ENCODE measurements at regions not wholly inside any gene's neighbourhood (a gene's known extent, or its start where the extent isn't known, plus 50 kb on each side); places are given as distances from the start of the nearest gene placed in this dataset.

DNA sequence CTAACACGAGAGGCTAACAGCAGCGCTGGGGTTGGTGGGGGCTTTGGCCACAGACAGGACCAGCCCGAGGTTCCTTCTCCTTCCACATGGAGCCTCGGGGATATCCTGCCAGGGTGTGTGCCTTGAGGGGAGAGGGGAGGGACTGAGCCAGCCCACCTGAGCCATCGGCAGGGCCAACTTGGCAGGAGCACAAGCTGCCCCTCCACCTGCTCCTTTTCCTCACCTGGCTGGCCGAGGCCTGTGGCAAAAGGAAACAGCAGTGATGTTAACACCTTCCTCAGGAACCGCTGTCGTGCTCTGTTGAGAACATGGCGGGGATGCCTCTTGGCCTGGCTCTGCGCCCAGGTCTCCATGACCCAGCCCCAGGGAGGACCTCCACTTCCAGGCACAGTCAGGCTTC lies 255.1 kb upstream of the PPP2R2D start:
- Histone ChIP-seq H3K9me3 (replicated peaks; ENCODE audit: insufficient read depth, low read length) (no peaks in the 10 kb centered on the region), H3F3A (ENCODE audit: insufficient read depth, low read length) (no peaks in the 10 kb centered on the region), H2AFZ (ENCODE audit: low read length) (no peak overlapping the region), H3K79me2 (ENCODE audit: low read length) (no peaks in the 10 kb centered on the region), H3K4me3 (ENCODE audit: low read length) (no peak overlapping the region), H3K27me3 (replicated peaks; ENCODE audit: insufficient read depth, low read length) (peaks cover 13% of the 10 kb centered on the region), H3K9ac (ENCODE audit: low read length) (no peak overlapping the region), H3K9me2 (replicated peaks; ENCODE audit: insufficient read depth, low read length) (no peaks in the 10 kb centered on the region), H4K20me1 (ENCODE audit: insufficient read depth, low read length) (no peaks in the 10 kb centered on the region), H3K4me1 (ENCODE audit: low read length) (no peaks in the 10 kb centered on the region), H3K4me2 (ENCODE audit: low read depth, low read length) (no peak overlapping the region), H3K27ac (ENCODE audit: low read length) (no peak overlapping the region), H3K36me3 (replicated peaks; ENCODE audit: insufficient read depth, low read length) (no peaks in the 10 kb centered on the region)
- TF ChIP-seq CTCF (IDR thresholded peaks at IDR 0.05; ENCODE audit: low read length) (no peak), EZH2phosphoT487 (IDR thresholded peaks at IDR 0.05; ENCODE audit: low read length) (no peak), EZH2 (optimal IDR thresholded peaks at IDR 0.05; ENCODE audit: low read depth, low read length) (no peak)
- no peak for DNase-seq

GRCh38 chr10:131646551-131647525 lies 254.0 kb upstream of the PPP2R2D start:
- H3K4me2 ChIP-seq (ENCODE audit: low read depth, low read length) = no peak overlapping the region
- H3K79me2 ChIP-seq (ENCODE audit: low read length) = no peaks in the 10 kb centered on the region
- H3K4me1 ChIP-seq (ENCODE audit: low read length) = no peaks in the 10 kb centered on the region
- no peaks in the 10 kb centered on the region for H3K36me3 ChIP-seq (replicated peaks; ENCODE audit: insufficient read depth, low read length)
- no peak overlapping the region for H3K9ac ChIP-seq (ENCODE audit: low read length)
- H3K9me2 ChIP-seq (replicated peaks; ENCODE audit: insufficient read depth, low read length) = no peaks in the 10 kb centered on the region
- H3F3A ChIP-seq (ENCODE audit: insufficient read depth, low read length) = no peaks in the 10 kb centered on the region
- TF ChIP-seq EZH2 (optimal IDR thresholded peaks at IDR 0.05; ENCODE audit: low read depth, low read length) = no peak
- TF ChIP-seq EZH2phosphoT487 (IDR thresholded peaks at IDR 0.05; ENCODE audit: low read length) = no peak
- TF ChIP-seq CTCF (IDR thresholded peaks at IDR 0.05; ENCODE audit: low read length) = no peak
- H3K27me3 ChIP-seq (replicated peaks; ENCODE audit: insufficient read depth, low read length) = peaks cover 13% of the 10 kb centered on the region
- DNase-seq = no peak
- H3K27ac ChIP-seq (ENCODE audit: low read length) = no peak overlapping the region
- no peaks in the 10 kb centered on the region for H3K9me3 ChIP-seq (replicated peaks; ENCODE audit: insufficient read depth, low read length)
- no peaks in the 10 kb centered on the region for H4K20me1 ChIP-seq (ENCODE audit: insufficient read depth, low read length)
- no peak overlapping the region for H3K4me3 ChIP-seq (ENCODE audit: low read length)
- no peak overlapping the region for H2AFZ ChIP-seq (ENCODE audit: low read length)

DNA sequence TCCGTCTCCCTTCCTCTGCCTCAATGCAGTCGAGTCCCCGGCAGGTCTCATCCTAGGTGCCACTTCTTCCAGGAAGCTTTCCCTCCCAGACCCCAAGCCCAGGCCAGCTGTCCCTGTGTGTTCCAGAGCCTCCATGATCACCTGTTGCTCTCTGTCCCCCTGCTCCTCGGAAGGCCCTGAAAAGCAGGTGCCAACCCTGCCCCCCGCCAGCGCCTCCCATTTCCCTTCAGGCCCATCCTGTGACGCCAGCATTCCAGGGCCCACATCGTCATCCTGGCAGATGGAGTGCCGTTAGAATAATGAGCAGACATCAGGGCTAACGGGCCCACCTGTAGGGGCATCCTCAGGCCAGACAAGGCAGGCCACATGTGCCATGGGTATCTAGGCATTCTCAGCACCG lies 253.0 kb upstream of the PPP2R2D start:
- Histone ChIP-seq H2AFZ (ENCODE audit: low read length) (no peak overlapping the region), H3K9me2 (replicated peaks; ENCODE audit: insufficient read depth, low read length) (no peaks in the 10 kb centered on the region), H4K20me1 (ENCODE audit: insufficient read depth, low read length) (no peaks in the 10 kb centered on the region), H3K27me3 (replicated peaks; ENCODE audit: insufficient read depth, low read length) (peaks cover 13% of the 10 kb centered on the region), H3K27ac (ENCODE audit: low read length) (no peak overlapping the region), H3K4me2 (ENCODE audit: low read depth, low read length) (no peak overlapping the region), H3K4me1 (ENCODE audit: low read length) (no peaks in the 10 kb centered on the region), H3K36me3 (replicated peaks; ENCODE audit: insufficient read depth, low read length) (no peaks in the 10 kb centered on the region), H3K9me3 (replicated peaks; ENCODE audit: insufficient read depth, low read length) (no peaks in the 10 kb centered on the region), H3K4me3 (ENCODE audit: low read length) (no peak overlapping the region), H3F3A (ENCODE audit: insufficient read depth, low read length) (no peaks in the 10 kb centered on the region), H3K79me2 (ENCODE audit: low read length) (no peaks in the 10 kb centered on the region), H3K9ac (ENCODE audit: low read length) (no peak overlapping the region)
- no peak for TF ChIP-seq EZH2 (optimal IDR thresholded peaks at IDR 0.05; ENCODE audit: low read depth, low read length)
- TF ChIP-seq EZH2phosphoT487 (IDR thresholded peaks at IDR 0.05; ENCODE audit: low read length) = no peak
- no peak for TF ChIP-seq CTCF (IDR thresholded peaks at IDR 0.05; ENCODE audit: low read length)
- no peak for DNase-seq

Data from MM.1S (cell line).